HG02571 (cell line): ENCODE measurements at regions not wholly inside any gene's neighbourhood (a gene's known extent, or its start where the extent isn't known, plus 50 kb on each side); places are given as distances from the start of the nearest gene placed in this dataset.

Experiments
- ATAC-seq: cut with Tn5 transposase; IDR thresholded peaks from one replicate; pipeline ENCODE4 v1.9.1; 2021; ENCODE audit warnings: mild to moderate bottlenecking, moderate library complexity; ENCODE audit not compliant: unreplicated experiment

- ATAC-seq: no peak
Observed at GRCh38 chr2:234438305-234438977, 58.4 kb downstream of the ARL4C start.

DNA sequence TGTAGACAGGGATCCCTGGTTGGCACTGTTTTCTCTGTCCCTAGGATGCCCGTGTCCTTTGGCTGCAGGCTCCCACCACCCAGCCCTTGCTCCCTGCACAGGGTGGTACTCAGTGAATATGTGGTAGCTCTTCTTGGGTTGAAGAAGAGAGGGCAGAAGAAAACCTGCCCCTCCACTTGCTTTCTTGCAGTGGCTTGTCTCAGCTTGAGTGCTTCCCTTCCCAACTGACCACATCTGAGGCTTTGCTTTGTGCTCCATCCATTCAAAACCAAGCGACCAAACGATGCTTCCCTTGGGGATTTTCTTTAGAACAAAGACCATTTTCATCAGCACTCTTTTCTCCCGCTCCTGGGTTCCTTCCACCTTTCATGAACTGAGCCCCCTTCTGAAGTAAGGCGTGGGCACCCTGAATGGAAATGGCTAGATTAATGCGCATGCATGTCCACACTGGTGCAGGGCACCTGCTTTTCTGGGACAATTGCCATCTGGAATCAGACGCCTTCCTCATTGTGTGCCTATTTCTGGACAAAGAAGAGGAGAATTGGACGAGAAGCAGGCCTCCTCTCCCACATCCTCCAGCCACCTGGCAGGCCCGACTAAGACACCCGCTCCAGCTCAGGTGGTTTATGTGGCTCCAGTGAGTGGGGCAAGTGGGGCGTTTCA, 59.1 kb downstream of the ARL4C start:
- no peak for ATAC-seq

DNA sequence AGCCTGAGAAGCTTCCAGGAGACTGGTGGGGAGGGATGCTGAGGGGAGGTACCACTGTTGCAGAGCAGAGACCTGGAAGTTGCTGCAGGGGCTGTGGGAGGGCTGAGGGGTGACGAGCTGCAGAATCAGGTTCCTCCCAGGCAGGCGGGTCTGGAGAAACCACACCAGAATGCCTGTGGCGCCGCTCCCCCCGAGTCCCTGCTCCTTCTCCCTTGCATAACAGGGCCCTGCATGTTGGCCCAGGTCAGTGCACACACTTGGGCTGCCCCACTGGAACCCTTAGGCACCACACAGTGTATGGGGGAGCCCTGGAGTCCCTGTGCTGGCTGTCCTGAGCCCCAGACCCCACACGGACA, 60.4 kb downstream of the ARL4C start:
- no peak for ATAC-seq

DNA sequence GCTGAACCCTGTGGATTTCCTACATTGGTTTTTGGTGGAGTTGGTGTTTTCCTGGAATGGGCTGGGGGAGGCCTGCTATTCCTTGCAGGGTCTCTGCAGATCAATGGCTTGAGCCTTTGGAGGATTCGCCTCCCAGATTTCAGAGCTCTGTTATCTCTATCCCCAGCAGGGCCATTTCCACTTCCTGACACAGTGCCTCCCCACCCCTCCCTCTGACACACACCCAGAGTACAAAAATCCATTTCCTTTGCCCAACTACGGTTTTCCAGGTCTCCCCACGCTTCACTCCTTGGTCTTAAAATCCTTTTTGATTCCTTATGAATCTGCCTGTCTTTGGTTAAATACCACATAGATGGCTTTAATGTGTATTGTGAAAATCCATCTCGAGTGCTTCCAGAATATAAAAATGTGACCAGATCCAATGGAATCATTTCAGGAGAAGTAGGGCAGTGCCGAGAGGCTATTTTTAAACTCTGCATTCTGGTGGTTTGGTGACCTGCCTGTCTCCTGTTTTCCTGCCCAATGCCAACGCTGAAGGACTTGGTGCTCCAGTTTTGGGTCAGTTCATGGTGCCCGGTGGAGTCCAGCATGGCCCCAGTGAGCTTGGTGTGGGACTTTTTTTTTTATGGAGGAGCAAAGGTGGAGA, 60.9 kb downstream of the ARL4C start:
- ATAC-seq: no peak

DNA sequence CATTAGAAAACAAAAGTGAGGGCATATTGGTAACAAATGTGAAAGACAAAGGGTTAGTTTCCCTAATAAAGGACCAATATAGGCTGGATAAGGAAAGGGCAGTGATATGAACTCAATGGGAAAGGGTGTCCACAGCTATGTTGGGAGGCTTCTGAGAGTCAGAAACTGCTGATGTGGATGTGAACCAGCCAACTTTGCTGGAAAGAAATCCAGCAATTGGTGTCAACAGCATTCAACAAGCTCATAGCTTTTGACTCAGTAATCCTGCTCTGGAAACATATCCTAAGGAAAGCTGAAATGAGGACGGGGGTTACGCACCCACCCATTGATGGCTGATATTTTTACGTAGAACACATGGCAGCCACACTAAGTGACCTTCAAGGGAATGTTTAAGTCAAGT, 63.7 kb downstream of the ARL4C start:
- no peak for ATAC-seq

GRCh38 chr2:234430871-234431270, 66.0 kb downstream of the ARL4C start:
- no peak for ATAC-seq

- ATAC-seq: no peak
Observed at GRCh38 chr2:234429265-234429664, 67.6 kb downstream of the ARL4C start.

GRCh38 chr2:234427081-234428061, 69.5 kb downstream of the ARL4C start:
- ATAC-seq: no peak

DNA sequence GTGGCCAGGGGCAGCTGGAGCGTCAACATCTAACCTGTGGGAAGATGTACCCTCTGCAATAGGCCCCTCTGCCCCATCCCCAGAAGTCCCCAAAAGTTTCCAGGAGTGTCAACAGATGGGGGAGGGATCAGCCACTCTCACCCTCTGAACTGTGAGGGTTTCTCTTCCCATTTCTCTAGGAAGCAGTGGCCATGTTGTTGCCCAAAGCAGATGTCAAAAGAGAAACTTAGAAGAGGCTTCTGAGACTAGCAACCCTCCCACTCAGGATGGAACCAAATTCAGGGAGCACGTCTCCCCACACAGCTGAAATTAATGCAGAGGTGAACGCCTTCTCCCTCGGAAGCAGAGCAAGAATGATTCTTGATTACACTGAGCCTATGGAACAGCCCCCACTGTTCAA, 70.3 kb downstream of the ARL4C start:
- no peak for ATAC-seq

DNA sequence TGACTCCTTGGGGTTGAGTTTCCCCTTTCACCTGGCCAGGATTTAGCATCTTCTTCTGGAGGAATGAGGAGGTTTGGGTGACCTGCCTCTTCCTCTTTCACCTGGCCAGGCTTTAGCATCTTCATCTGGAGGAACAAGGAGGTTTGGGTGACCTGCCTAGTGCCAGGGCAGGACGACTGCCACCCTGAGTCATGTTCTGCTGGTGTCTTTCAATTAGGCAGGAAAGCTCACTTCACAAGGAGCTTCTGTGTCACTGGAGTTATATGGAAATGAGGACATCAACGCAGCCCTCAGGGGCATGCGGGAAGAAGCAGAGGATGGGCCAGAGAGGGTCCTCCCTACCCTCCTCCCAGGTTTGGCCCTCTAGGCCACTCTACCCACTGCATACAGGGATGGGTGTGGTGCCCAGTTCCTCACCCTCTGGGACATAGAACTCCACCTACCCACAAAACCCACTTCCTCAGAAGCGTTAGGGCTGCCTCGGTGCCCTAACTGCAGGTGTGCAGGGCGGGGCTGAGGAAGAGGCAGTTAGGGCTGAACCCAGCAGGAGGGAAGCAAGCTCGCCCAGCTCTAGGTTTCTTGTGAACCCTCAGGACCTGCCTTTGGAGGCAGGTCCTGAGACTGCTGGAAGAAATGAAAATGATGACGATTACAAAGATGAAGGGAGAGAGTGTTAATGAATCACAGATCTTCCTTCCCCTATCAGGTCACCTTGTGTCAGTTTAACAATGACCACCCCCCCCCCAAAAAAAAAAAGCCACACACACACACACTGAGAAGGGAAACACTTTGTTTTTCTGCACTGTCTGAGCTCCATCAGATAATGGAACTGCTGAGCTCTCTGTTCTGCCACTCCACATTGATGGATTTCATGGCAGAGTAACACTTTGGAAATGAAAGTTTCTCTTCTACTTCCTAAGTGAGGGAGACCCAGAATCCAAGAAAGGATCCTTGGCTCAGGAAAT, 71.0 kb downstream of the ARL4C start:
- peak; percentile 83 for ATAC-seq

DNA sequence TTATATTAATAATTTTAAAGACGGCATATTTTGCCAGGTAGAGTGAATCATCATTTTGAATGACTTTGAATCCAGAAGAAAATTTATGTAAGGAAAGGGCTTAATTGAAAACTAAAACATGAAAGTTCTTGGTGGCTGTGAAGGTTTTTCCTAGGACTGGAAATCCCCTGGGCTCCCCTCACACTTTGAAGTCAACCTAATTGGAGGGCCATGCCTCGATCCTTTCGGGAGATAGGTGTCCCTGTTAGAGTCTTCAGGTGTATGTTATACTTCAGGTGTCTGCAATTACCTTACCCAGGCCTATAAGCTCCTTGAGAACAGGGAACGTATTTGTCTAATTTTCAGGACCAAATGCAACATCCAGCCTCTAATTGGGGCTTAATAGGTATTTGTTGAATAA, 73.0 kb downstream of the ARL4C start:
- ATAC-seq: no peak

DNA sequence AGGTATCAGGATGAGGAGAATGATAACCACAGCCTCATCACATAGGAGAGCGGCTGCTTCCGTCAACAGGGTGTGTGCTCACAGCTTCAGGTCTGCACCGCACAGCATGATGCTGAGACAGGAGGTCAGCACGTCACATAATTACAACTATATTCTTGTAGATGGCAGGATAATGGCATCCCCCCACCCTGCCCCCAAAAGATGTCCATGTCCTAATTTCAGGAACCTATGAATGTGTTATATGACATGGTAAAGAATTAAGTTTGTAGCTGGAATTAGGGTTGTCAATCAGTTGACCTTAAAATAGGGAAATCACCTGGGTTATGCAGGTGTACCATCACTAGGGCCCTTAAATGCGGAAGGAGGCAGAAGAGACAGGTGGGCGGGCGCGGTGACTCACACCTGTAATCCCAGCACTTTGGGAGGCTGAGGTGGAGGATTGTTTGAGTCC, 73.9 kb downstream of the ARL4C start:
- no peak for ATAC-seq

- ATAC-seq: no peak
Observed at GRCh38 chr2:234422273-234422732, 74.6 kb downstream of the ARL4C start.

- no peak for ATAC-seq
Observed at GRCh38 chr2:234420408-234420807, 76.5 kb downstream of the ARL4C start.

GRCh38 chr2:234419726-234420125, 77.2 kb downstream of the ARL4C start:
- no peak for ATAC-seq

DNA sequence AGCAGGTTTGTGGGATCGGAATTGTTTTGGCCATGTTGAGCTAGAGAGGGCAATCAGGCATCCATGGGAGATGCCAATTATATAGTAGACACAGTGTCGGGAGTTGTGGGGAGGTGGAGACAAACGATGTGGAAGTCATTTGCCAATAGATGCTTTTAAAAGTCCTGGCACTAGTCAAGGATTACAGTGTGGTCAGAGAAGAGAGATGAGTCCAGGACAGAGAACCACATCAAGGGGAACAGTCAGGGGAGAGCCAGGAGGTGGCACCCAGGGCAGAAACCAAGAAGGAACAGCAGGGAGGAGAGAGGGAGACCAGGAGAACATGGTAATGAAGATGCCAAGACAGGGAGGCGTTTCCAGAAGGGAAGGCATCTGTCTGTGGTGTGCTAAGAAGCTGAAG, 81.2 kb downstream of the ARL4C start:
- ATAC-seq: no peak

- no peak for ATAC-seq
Observed at GRCh38 chr2:234414596-234414995, 82.3 kb downstream of the ARL4C start.

DNA sequence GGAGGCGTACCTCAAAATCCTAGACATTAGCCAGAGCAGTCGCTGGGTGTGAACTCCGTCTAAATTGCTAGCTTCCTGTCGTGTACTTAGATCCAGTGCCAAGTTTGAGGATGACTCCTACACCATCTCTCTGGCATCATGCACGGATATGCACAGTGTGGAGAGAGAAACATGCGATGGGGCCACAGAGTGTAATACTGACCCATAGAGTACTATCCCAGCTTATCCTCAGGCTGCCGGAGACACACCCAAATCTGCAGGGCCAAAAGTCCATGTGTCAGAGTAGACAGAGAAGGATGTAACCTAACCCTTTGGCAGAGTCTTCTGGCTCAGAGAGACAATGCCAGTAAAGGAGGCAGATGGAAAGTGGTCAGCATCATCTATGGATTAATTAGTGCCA, 84.2 kb downstream of the ARL4C start:
- no peak for ATAC-seq

DNA sequence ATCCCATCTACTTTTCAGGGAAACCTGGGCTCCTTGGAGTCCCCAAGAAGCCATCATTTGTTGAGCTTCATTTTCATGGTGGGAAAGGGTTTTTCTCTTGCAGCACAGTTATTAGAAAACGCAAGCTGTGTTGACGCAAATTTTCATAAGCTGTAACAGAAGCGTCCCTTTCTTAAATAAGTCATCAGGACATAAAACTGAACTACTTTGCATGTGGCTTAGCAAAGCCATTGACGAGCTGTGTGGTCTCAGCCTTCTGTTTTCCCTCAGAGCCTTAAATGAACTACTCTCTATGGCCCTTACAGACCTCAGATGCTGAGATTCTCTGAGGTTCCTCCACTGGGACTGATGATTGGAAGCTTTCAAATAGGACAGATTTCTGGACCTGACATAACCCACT, 85.1 kb downstream of the ARL4C start:
- ATAC-seq: peak; percentile 86

DNA sequence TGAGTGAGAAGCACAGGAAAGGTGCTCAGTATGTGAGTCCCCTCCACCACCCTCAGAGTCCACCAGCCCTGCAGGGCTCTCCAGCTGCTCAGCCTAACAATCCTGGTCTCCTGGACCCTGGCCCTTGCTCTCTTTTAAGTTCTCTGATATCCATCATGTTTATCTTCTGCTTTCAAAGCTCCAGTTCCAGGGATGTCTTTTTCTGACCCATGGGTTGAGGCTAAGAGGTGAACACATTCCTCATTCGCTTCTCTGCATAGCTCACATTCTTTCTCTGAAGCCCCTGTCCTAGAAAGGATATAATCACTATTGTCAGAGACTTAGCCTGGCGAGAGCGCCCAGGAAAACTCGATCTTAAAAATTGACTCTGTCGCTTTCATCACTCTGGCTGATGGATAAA, 86.4 kb downstream of the ARL4C start:
- no peak for ATAC-seq
